Glomerular endothelial cell (primary cell): ENCODE measurements at regions not wholly inside any gene's neighbourhood (a gene's known extent, or its start where the extent isn't known, plus 50 kb on each side); places are given as distances from the start of the nearest gene placed in this dataset.
"Not testable (repeated sequence)": the region's sequence is repeated elsewhere in the genome, so short reads cannot be mapped to it uniquely, and the experiment has no call there.

Source experiments
- DNase-seq: peaks from one replicate; pipeline ENCODE4 v3.0.0-alpha.2; 2011; ENCODE audit warnings: low read depth, low spot score; ENCODE audit errors: extremely low read depth

GRCh38 chr15:70526221-70526973 lies 237.0 kb downstream of the UACA start:
- DNase-seq = no peak

GRCh38 chr15:70525551-70525950 lies 237.8 kb downstream of the UACA start:
- DNase-seq = no peak

DNA sequence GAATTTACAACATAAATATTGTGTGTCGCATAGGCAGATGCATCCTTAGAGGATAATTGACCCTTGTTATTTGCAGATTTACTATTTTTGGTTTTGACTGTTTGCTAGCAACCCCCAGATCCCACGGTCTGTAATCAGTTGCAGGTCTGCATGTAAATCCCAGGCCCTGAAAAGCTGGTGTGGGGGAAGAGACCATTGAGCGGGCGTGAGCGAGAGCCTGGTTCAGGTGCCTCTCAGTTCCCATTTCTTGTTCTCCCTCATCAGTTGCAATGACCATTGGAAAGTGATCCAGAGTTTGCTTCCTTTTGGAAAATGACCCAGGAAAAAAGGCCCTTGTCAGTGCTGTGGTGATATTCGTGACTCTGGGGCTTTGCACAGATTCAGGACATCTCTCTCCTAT lies 238.9 kb downstream of the UACA start:
- DNase-seq = no peak

DNA sequence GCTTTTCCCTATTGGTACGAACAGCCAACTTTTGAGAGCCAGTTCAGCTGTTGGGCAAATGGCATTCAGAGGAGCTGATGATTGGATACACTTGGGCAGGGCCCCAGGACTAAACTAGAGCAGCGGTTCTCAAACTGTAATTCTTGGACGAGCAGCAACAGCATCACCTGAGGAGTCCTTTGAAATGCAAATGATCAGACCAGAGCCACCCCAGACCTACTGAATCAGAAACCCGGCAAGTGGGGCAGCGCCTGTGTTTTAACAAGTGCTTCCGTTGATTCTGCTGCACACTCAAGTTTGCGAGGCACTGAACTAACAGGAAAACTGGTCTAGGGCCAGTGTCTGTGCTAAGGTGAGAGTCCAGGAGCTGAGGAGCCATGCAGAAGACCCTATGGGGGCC lies 239.7 kb downstream of the UACA start:
- no peak for DNase-seq

GRCh38 chr15:70523192-70523591 lies 240.2 kb downstream of the UACA start:
- no peak for DNase-seq

DNA sequence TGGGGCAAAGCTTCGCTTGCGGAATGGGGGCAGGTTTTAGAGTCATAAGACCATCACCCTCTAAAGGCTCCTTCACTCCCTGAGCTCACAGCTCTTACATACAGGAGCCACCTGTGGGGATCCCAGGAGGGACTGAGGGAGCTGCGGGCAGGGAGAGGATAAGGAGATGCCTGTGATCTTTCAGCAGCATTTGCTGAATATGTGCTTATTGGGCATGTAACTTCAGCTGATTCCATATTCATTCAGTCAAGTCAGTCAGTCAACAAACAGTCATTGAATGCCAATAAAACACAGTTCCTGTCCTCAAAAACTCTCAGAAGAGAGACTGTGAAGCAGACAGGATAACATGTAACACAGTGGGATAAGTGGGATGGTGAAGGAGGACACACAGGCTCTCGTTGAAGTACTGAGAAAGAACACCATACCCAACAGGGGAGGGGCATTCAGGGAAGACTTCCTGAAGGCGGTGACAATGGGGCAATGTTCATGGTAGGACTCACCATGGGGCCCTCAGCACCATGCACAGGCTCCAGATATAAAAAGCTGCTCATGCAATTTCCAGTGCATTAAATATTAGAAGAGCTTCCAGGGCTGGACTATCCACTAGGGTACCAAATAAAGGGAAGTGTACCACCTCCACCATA lies 240.9 kb downstream of the UACA start:
- DNase-seq = no peak

DNA sequence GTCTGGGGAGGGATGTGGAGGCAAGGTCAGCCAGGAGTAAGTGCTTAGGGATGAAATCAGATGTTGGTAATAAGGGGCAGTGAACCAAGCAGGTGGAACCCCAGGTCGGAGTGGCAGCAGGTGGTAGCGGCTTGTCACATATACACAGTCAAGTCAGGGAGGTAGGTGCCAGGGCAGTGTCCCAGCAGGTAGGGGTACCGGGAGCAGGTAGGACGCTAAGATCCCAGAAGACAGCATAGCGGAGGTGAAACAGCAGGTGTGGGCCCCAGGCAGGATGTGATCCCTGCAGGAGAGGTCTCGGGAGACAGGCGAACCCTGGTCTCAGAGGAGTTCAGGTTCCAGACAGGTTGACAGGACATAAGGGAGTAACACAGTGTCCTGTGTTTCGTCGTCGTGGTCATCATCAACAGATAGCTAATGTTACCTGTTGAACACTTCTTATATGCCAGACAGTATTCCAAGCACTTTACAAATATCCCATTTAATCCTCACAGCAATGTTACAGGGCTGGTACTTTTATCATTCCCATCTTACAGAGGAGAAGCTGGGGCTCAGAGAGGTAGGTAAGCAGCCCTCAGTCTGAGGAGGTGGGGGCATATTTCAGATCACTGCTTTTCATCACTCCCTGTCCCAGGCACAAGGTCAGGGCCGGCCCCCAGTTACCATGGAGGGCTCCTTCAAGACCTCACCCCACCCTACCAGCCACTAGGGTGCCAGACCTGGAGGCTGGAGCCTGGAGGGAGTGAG lies 241.6 kb downstream of the UACA start:
- no peak for DNase-seq

- no peak for DNase-seq
Measured at GRCh38 chr15:70519616-70520015, 243.7 kb downstream of the UACA start.

GRCh38 chr15:70519004-70519365 lies 244.4 kb downstream of the UACA start:
- no peak for DNase-seq

GRCh38 chr15:70518201-70519003 lies 245.0 kb downstream of the UACA start:
- DNase-seq = no peak

- no peak for DNase-seq
Measured at GRCh38 chr15:70517194-70517590, 246.2 kb downstream of the UACA start.

GRCh38 chr15:70516408-70517193 lies 246.8 kb downstream of the UACA start:
- no peak for DNase-seq

- DNase-seq = no peak
Measured at GRCh38 chr15:70514251-70514650, 249.1 kb downstream of the UACA start.

- DNase-seq = no peak
Measured at GRCh38 chr15:70513819-70514218, 249.5 kb downstream of the UACA start.

GRCh38 chr15:70512772-70513362 lies 250.5 kb downstream of the UACA start:
- no peak for DNase-seq

GRCh38 chr15:70511972-70512587 lies 251.3 kb downstream of the UACA start:
- not testable (repeated sequence) for DNase-seq

DNA sequence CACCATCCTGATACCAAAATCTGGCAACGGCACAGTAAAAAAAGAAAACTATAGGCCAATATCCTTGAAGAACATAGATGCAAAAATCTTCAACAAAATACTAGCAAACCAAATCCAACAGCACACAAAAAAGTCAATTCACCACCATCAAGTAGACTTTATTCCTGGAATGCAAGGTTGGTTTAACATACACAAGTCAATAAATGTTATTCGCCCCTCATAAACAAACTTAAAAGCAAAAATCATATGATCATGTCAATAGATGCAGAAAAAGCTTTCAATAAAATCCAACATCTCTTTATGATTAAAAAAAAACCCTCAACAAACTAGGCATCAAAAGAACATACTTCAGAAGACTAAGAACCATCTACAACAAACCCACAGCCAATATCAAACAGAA lies 252.9 kb downstream of the UACA start:
- no peak for DNase-seq

- no peak for DNase-seq
Measured at GRCh38 chr15:70509731-70510143, 253.6 kb downstream of the UACA start.

DNA sequence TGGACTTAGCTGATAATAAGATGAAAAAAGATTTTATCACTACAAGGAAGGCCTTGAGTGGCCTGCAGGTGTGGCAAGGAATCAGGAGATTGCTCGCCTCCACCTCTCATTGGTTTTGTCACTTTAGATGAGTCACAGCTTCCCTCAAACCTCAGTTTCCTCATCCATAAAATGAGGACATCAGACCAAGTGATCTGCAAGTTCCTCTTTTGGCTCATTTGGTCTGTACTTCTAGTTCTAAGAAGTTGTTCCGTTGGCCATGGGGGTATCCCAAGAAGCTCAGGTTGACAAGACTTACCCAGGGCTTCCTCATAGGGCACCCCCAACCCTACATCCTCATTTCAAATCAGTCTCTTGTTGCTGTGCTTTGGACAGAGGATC lies 254.1 kb downstream of the UACA start:
- DNase-seq = no peak
